Lung (tissue), 11 donors: ENCODE measurements at regions not wholly inside any gene's neighbourhood (a gene's known extent, or its start where the extent isn't known, plus 50 kb on each side); places are given as distances from the start of the nearest gene placed in this dataset.

Experiments
- ATAC-seq: fragments of 200-7000 bp; cut with Tn5 transposase; one replicate; pipeline ENCODE4 v1.9.1; 2020; ENCODE audit warnings: moderate number of reproducible peaks; ENCODE audit not compliant: insufficient read depth, low FRiP score
- DNase-seq, 3 donors: peaks; one replicate each; pipeline ENCODE4 v3.0.0-alpha.2; 2013 to 2017
- H3K27ac ChIP-seq, 2 donors: one replicate each; pipeline ENCODE4 v1.5.1; 2013; ENCODE audit warnings: mild to moderate bottlenecking in 2 of 2, moderate library complexity in 2 of 2, control low read depth in 1 of 2, inconsistent platforms in 1 of 2, low read depth in 1 of 2, low read length in 1 of 2
- H3K27me3 ChIP-seq, 3 donors: one replicate each; pipeline ENCODE4 v1.5.1; 2013; ENCODE audit warnings: low read length in 2 of 3; ENCODE audit not compliant: control insufficient read depth in 3 of 3, insufficient read depth in 3 of 3
- H3K36me3 ChIP-seq, 4 donors: one replicate each; pipeline ENCODE4 v1.5.1; 2013; ENCODE audit warnings: low read length in 4 of 4, mild to moderate bottlenecking in 1 of 4, moderate library complexity in 1 of 4; ENCODE audit not compliant: control insufficient read depth in 4 of 4, insufficient read depth in 4 of 4
- H3K4me1 ChIP-seq, 5 donors: one replicate each; pipeline ENCODE4 v1.5.1; 2013; ENCODE audit warnings: low read length in 5 of 5, mild to moderate bottlenecking in 2 of 5, moderate library complexity in 1 of 5; ENCODE audit not compliant: control insufficient read depth in 5 of 5, insufficient read depth in 5 of 5
- H3K4me3 ChIP-seq: one replicate; pipeline ENCODE4 v1.5.1; 2013; ENCODE audit warnings: mild to moderate bottlenecking, control low read depth, moderate library complexity
- H3K9ac ChIP-seq, 2 donors: one replicate each; pipeline ENCODE4 v1.5.1; 2013; ENCODE audit warnings: low read length in 2 of 2, control low read depth in 1 of 2; ENCODE audit not compliant: insufficient read depth in 1 of 2
- H3K9me3 ChIP-seq, 4 donors: one replicate each; pipeline ENCODE4 v1.5.1; 2013; ENCODE audit warnings: low read length in 3 of 4, mild to moderate bottlenecking in 1 of 4, moderate library complexity in 1 of 4; ENCODE audit not compliant: control insufficient read depth in 4 of 4, insufficient read depth in 3 of 4
- WGBS, 2 donors: extraction: QIAGEN DNeasy Blood & Tissue Kit; methylation state at CpG; one replicate each; pipeline ENCODE4 v1.1.7; 2013; 5-methylcytosine and 5-hydroxymethylcytosine counted together
- TF ChIP-seq, protein P1 (sequence below): IDR thresholded peaks from 2 replicates; pipeline ENCODE4 v1.5.1; 2012; ENCODE audit warnings: mild to moderate bottlenecking; ENCODE audit errors: control extremely low read depth, extremely low read depth
- donor health status: control.
- donor health status: control.
- donor health status: Bipolar disorder and iron deficiency.
- donor health status: healthy.
- donor health status: DM: yes; HTN: yes; CAD: no.

DNA sequence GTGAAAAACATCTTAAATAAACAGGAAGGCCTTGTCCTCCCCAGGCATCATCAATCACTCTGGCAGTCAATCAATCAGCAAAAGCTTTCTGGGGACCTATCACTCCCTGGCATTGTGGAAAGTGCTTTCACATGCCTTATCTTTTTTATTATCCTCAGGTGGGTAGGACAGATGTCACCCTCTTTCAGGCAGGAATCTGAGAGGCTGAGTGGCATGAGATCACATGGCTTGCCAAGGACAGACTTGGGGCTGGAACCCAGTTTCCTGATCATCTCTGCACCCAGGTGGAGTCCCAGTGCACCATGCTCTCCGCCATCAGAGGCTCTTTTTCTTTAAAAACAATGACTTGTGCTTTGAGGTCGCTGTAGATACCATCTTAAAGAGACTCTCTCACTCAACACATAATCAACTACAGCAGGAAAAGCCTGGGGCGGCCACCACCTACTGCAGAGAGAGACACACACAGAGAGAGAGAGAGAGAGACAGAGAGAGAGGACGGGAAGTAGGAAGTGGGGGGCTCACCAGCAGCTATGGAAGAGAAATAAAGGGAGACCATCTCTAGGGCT lies 282.7 kb downstream of the PTTG2 start:
- peaks cover 0 to 3% (median 0%) of the 10 kb centered on the region in 4 donors for H3K9me3 ChIP-seq
- H3K36me3 ChIP-seq, result no peaks in the 10 kb centered on the region
- 41 to 43% methylated on average over 4 of the region's 4 CpGs for WGBS, 2 donors
- no peaks in the 10 kb centered on the region for H3K27me3 ChIP-seq
- H3K9ac ChIP-seq, result no peak overlapping the region
- no peak overlapping the region for H3K4me3 ChIP-seq
- peak in 1 of 3 donors; percentile 24 for DNase-seq
- H3K4me1 ChIP-seq, result peaks cover 0 to 5% (median 0%) of the 10 kb centered on the region in 5 donors
- TF ChIP-seq, protein P1, sequence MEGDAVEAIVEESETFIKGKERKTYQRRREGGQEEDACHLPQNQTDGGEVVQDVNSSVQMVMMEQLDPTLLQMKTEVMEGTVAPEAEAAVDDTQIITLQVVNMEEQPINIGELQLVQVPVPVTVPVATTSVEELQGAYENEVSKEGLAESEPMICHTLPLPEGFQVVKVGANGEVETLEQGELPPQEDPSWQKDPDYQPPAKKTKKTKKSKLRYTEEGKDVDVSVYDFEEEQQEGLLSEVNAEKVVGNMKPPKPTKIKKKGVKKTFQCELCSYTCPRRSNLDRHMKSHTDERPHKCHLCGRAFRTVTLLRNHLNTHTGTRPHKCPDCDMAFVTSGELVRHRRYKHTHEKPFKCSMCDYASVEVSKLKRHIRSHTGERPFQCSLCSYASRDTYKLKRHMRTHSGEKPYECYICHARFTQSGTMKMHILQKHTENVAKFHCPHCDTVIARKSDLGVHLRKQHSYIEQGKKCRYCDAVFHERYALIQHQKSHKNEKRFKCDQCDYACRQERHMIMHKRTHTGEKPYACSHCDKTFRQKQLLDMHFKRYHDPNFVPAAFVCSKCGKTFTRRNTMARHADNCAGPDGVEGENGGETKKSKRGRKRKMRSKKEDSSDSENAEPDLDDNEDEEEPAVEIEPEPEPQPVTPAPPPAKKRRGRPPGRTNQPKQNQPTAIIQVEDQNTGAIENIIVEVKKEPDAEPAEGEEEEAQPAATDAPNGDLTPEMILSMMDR, result no peak
- H3K27ac ChIP-seq, result no peak overlapping the region
- ATAC-seq, result no peak

DNA sequence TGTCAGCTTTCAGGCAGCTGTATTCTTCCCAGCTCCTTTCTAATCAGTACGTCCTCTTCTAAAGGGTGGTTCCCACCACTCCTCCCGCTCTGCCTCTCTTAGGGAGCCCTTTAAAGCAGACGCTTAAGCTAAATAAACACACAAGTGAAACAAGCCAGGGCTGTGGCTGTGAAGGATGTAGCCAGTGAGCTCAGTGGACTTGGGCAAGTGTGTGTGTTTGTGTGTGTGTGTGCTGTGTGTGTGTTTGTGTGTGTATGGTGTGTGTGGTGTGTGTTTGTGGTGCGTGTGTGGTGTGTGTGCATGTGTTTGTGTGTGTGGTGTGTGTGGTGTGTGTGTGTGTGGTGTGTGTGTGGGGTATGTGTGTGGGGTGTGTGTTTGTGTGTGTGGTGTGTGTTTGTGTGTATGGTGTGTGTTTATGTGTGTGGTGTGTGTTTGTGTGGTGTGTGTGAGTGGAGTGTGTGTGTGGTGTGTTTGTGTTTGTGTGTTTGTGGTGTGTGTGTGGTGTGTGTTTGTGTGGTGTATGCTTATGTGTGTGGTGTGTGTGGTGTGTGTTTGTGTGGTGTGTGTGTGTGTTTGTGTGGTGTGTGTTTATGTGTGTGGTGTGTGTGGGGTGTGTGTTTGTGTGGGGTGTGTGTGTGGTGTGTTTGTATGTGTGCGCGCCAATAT lies 283.3 kb downstream of the PTTG2 start:
- Histone ChIP-seq H3K4me1 (peaks cover 0 to 5% (median 0%) of the 10 kb centered on the region in 5 donors), H3K9ac (no peak overlapping the region), H3K36me3 (no peaks in the 10 kb centered on the region), H3K27ac (peak overlapping the region in 1 of 2 donors; percentile 0), H3K9me3 (peaks cover 0 to 3% (median 0%) of the 10 kb centered on the region in 4 donors), H3K27me3 (no peaks in the 10 kb centered on the region), H3K4me3 (no peak overlapping the region)
- no peak for ATAC-seq
- WGBS, 2 donors, result 61 to 75% methylated on average over 6 of the region's 6 CpGs
- peak; percentile 26 to 59 (median 44) for DNase-seq
- TF ChIP-seq, protein P1, result no peak

DNA sequence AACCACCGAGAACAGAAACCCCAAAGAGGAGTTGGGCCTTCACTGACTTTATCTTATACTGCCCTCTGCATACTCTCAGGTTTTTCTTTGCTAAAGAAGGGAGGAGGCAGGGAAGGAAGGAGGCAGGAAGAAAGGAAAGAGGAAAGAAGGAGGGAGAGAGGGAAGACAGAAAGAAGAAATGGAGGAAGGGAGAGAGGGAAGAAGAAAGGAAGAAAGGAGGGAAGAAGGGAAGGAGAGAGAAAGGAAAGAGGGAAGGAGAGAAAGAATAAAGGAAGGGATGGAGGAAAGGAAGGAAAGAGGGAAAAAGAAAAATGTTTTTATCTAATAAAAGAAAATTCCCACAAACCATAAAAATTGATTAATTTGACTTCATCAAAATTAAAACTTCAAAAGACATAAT lies 294.6 kb downstream of the PTTG2 start:
- H3K4me1 ChIP-seq, result peaks cover 0 to 3% (median 0%) of the 10 kb centered on the region in 5 donors
- H3K9ac ChIP-seq, result no peak overlapping the region
- TF ChIP-seq, protein P1, result no peak
- no peaks in the 10 kb centered on the region for H3K27me3 ChIP-seq
- no peak overlapping the region for H3K27ac ChIP-seq
- ATAC-seq (no peak), DNase-seq (no peak)
- no peak overlapping the region for H3K4me3 ChIP-seq
- H3K9me3 ChIP-seq, result no peaks in the 10 kb centered on the region
- H3K36me3 ChIP-seq, result no peaks in the 10 kb centered on the region
- 97% methylated on average over 1 of the region's 1 CpG for WGBS, 2 donors
